ENCODE measurements at regions not wholly inside any gene's neighbourhood (a gene's known extent, or its start where the extent isn't known, plus 50 kb on each side); places are given as distances from the start of the nearest gene placed in this dataset.

DNA sequence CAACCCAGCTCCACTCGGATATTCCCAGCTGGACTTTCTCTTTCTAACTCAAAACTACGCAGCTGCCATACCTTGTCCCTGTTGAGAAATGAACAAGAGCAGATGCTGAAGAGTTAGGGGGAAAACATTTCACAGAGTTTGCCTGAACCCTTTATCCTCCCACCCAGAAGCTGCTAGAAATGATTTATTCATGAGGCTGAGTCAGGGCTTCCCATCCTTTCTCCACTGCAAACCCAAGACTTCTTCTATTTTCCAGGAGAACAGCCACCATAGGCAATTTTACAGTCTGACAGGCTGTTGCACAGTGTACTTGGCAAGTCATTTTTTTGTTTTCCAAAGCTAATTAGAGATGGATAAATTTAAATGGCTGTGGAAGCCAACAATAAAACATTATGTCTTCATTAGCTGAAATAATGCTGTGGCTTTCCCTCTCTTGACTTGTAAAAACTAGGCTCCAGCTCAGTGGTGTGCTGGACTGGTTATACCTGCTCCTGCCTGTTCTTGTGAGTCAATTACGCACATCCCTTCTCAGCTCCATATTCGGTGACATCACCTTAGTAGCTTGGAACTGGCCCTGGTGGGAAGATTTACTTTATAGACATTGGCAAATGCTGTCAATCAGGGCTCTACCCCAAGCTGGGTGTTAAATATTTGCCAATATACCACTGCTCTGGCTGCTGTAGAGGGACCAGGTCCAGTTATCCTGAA, 71.9 kb downstream of the KIF4B start:
- TF ChIP-seq POLR2AphosphoS5 (IDR thresholded peaks at IDR 0.05), result no peak
- no peak for TF ChIP-seq CTCF (IDR thresholded peaks at IDR 0.05)
- TF ChIP-seq EP300 (IDR thresholded peaks at IDR 0.05), result no peak
